Progenitor cell of endocrine pancreas (in vitro differentiated cells): ENCODE measurements at regions not wholly inside any gene's neighbourhood (a gene's known extent, or its start where the extent isn't known, plus 50 kb on each side); places are given as distances from the start of the nearest gene placed in this dataset.
A peak's percentile ranks its signal among the peaks of the same experiment; 100 is the strongest.

Source experiments
- DNase-seq: peaks from one replicate; pipeline ENCODE4 v3.0.0; 2021; ENCODE audit warnings: low spot score; ENCODE audit not compliant: unreplicated experiment
- H3K27ac Mint-ChIP-seq: 2 replicates; pipeline ENCODE4 v1.8.0; 2021; ENCODE audit warnings: mild to moderate bottlenecking, moderate library complexity, mixed read lengths
- H3K27me3 Mint-ChIP-seq: 2 replicates; pipeline ENCODE4 v1.8.0; 2021; ENCODE audit warnings: mixed read lengths
- H3K36me3 Mint-ChIP-seq: 2 replicates; pipeline ENCODE4 v1.8.0; 2022; ENCODE audit warnings: mixed read lengths; ENCODE audit not compliant: insufficient read depth
- H3K4me1 Mint-ChIP-seq: 2 replicates; pipeline ENCODE4 v1.8.0; 2021; ENCODE audit warnings: low read depth, mixed read lengths
- H3K4me3 Mint-ChIP-seq: 2 replicates; pipeline ENCODE4 v1.8.0; 2021; ENCODE audit warnings: low read depth, mild to moderate bottlenecking, moderate library complexity, mixed read lengths
- H3K9me3 Mint-ChIP-seq: 2 replicates; pipeline ENCODE4 v1.8.0; 2021; ENCODE audit warnings: low read depth, mixed read lengths
- CTCF ChIP-seq: fragments of 200-600 bp; sonication (generic); IDR thresholded peaks from one replicate; pipeline ENCODE4 v1.5.0; 2021; ENCODE audit warnings: antibody characterized with exemption, mild to moderate bottlenecking; ENCODE audit not compliant: unreplicated experiment

- peak; percentile 41 for DNase-seq
- peak; percentile 55 for TF ChIP-seq CTCF
- H3K27ac Mint-ChIP-seq, result no peak overlapping the region
- H3K4me3 Mint-ChIP-seq, result peak overlapping the region; percentile 24
- no peaks in the 10 kb centered on the region for H3K4me1 Mint-ChIP-seq
- H3K9me3 Mint-ChIP-seq, result no peaks in the 10 kb centered on the region
- H3K27me3 Mint-ChIP-seq, result peaks cover 15% of the 10 kb centered on the region
- no peaks in the 10 kb centered on the region for H3K36me3 Mint-ChIP-seq
Measured at GRCh38 chr11:122556605-122557004, 98.9 kb upstream of the UBASH3B start.

GRCh38 chr11:122538060-122538459, 117.5 kb upstream of the UBASH3B start:
- H3K36me3 Mint-ChIP-seq, result no peaks in the 10 kb centered on the region

GRCh38 chr11:122524898-122525297, 130.6 kb upstream of the UBASH3B start:
- DNase-seq, result no peak
- Mint-ChIP-seq H3K4me1 (no peaks in the 10 kb centered on the region), H3K27ac (no peak overlapping the region), H3K9me3 (peaks cover 7% of the 10 kb centered on the region), H3K4me3 (no peak overlapping the region), H3K27me3 (peaks cover 3% of the 10 kb centered on the region), H3K36me3 (no peaks in the 10 kb centered on the region)
- no peak for TF ChIP-seq CTCF

More at GRCh38 chr11:122538060-122538459, 117.5 kb upstream of the UBASH3B start:
- Mint-ChIP-seq H3K9me3 (peaks cover 39% of the 10 kb centered on the region), H3K27me3 (no peaks in the 10 kb centered on the region), H3K4me3 (no peak overlapping the region), H3K27ac (no peak overlapping the region), H3K4me1 (no peaks in the 10 kb centered on the region)
- no peak for DNase-seq
- TF ChIP-seq CTCF, result no peak

- Mint-ChIP-seq H3K9me3 (peaks cover 7% of the 10 kb centered on the region), H3K4me3 (no peak overlapping the region), H3K27me3 (peaks cover 3% of the 10 kb centered on the region), H3K27ac (no peak overlapping the region), H3K4me1 (no peaks in the 10 kb centered on the region), H3K36me3 (no peaks in the 10 kb centered on the region)
- no peak for TF ChIP-seq CTCF
- DNase-seq, result no peak
Measured at GRCh38 chr11:122523846-122524805, 131.4 kb upstream of the UBASH3B start.

GRCh38 chr11:122521626-122522025, 133.9 kb upstream of the UBASH3B start:
- H3K36me3 Mint-ChIP-seq, result no peaks in the 10 kb centered on the region
- no peaks in the 10 kb centered on the region for H3K9me3 Mint-ChIP-seq
- H3K4me3 Mint-ChIP-seq, result no peak overlapping the region
- H3K27me3 Mint-ChIP-seq, result peaks cover 3% of the 10 kb centered on the region
- no peaks in the 10 kb centered on the region for H3K4me1 Mint-ChIP-seq
- no peak for TF ChIP-seq CTCF
- H3K27ac Mint-ChIP-seq, result no peak overlapping the region
- no peak for DNase-seq
